NOMO-1 treated with dmso at 0.1 percent for 144 hours (cell line): ENCODE measurements at regions not wholly inside any gene's neighbourhood (a gene's known extent, or its start where the extent isn't known, plus 50 kb on each side); places are given as distances from the start of the nearest gene placed in this dataset.

Source experiments
- DNase-seq: peaks from one replicate; lab custom pipeline; 2025; ENCODE audit not compliant: unreplicated experiment; lab: John Stamatoyannopoulos, UW

DNA sequence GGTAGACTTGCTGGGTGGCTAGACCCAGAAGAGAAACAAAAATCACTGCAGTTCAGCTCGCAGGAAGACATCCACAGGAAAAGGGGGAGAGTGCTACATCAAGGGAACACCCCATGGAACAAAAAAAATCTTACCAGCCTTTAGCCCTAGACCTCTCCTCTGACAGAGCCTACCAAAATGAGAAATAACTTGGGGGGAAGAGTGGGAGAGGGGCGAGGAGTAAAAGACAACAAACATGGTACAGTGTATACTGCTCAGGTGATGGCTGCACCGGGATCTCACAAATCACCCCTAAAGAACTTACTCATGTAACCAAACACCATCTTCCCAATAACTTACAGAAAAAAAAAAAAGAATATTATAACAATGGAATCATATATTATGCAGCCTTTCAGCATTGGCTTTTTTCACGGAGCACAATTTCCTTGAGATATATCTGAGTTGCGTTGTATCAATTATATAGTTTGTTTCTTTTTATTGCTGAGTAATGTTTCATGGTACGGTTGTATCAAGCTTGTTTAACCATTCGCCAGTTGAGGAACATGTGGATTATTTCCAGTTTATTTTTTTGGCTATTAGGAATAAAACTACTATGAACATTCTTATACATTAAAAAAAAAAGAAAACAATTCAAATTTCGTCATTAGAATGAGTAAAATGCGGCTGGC lies 90.9 kb downstream of the ZNF280B start:
- no peak for DNase-seq

GRCh38 chr22:22418163-22418549 lies 90.4 kb downstream of the ZNF280B start:
- no peak for DNase-seq

GRCh38 chr22:22418957-22419356 lies 89.6 kb downstream of the ZNF280B start:
- no peak for DNase-seq

DNA sequence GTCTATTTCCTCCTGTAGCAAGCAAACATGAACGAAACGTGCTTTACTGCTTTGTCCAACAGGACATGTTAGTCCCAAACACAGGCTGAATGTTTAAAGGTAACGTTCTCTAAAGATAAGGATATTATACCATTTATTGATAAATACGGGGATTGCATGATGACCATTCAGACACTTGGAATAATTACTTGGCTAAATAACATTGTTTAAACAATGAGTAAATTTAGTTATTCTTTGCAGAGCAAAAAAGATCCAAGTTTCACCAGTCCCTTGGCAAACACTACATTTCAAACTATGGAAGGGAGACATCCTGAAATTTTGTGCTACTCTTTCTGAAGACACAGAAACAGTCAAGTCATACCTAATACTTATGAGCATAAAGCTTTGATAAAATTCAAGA lies 88.0 kb downstream of the ZNF280B start:
- no peak for DNase-seq

DNA sequence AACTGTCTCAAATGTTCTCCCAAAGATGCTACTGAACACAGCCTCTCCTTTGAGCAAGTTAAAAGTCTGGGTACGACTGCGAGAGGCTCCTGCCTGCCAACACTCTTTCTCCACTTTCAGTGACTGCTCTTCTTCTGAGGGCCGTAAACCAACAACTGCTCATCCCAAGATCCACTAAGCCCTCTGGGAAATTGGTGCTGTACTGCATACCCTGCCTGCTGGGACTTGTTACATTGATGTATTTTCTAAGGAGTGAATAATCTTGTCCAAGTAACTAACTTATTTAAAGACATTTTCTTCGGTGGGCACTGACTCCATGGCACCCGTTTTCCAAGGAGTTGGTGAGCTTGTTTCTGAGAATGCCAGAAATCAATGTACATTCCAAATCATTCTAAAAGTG lies 87.2 kb downstream of the ZNF280B start:
- no peak for DNase-seq

- peak; percentile 9 for DNase-seq
Measured at GRCh38 chr22:22422629-22423112, 85.9 kb downstream of the ZNF280B start.

DNA sequence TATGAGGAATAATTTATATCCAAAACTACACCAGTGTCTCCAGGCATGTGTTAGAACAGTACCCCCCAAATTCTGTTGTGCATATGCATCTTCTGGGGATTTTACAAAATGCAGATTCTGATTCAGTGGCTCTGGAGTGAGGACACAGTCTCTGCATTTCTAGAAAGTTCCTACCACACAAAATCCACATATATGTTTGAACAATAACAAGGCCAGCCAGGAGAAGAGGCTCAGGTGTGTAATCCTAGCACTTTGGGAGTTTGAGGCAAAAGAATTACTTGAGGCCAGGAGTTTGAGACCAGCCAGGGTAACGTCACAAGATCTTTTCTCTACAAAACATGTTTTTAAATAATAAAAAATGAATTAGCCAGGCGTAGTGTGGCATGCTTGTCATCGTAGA lies 84.9 kb downstream of the ZNF280B start:
- DNase-seq, result no peak

- DNase-seq, result no peak
Measured at GRCh38 chr22:22424210-22424800, 84.2 kb downstream of the ZNF280B start.

DNA sequence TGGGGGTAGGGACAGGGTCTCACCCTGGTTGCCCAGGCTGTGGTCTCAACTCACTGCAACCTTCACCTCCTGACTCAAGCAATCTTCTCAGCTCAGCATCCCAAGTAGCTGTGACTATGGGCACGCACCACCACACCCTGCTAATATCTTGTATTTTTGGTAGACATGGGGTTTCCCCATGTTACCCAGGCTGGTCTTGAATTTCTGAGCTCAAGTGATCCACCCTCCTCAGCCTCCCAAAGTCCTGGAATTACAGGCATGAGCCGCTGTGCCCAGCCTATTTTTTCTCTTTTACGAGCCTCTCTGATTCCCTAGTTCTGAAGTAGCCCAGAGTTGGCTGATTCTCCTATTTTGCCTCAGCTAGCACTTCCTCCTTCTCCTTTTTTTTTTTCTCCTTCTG lies 83.6 kb downstream of the ZNF280B start:
- DNase-seq, result no peak

GRCh38 chr22:22425356-22425755 lies 83.2 kb downstream of the ZNF280B start:
- no peak for DNase-seq

DNA sequence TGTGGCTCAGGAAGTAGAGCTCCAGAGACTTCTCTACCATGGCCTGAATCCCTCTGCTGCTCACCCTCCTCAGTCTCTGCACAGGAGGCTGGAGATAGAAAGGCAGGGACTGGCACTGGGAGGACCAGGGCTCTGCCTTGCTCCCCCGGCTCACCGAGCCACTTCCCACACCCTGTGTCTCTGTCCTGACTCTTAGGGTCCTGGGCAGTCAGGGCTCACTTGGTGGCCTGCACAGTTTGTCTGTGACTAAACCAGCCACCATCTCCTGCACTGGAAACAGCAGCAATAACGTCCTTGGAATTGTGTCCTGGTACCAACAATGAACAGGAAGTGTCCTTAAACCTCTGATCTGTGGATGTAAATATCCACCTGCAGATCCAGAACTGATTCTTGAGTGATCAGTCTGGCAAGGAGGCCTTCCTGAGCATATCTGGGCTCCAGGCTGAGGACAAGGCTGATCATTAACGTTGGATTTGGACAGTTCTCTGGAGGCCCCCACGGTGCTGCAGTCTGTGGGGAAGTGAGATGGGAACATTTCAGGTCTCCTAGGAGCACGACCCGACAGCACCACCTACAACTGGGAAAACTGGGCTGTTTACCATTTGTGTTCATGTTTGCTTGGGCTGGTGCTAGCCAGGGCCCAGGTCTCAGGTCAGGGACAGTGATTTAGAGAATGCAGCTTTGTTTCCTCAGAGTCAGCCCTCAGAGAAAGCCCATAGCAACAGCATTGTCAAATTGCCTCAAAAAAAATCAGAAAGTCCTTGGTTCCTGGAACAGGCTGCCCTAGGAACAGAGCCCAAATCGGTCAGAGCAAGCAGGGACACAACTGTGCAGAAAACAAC lies 82.5 kb downstream of the ZNF280B start:
- no peak for DNase-seq

- no peak for DNase-seq
Measured at GRCh38 chr22:22427542-22428065, 80.9 kb downstream of the ZNF280B start.

DNA sequence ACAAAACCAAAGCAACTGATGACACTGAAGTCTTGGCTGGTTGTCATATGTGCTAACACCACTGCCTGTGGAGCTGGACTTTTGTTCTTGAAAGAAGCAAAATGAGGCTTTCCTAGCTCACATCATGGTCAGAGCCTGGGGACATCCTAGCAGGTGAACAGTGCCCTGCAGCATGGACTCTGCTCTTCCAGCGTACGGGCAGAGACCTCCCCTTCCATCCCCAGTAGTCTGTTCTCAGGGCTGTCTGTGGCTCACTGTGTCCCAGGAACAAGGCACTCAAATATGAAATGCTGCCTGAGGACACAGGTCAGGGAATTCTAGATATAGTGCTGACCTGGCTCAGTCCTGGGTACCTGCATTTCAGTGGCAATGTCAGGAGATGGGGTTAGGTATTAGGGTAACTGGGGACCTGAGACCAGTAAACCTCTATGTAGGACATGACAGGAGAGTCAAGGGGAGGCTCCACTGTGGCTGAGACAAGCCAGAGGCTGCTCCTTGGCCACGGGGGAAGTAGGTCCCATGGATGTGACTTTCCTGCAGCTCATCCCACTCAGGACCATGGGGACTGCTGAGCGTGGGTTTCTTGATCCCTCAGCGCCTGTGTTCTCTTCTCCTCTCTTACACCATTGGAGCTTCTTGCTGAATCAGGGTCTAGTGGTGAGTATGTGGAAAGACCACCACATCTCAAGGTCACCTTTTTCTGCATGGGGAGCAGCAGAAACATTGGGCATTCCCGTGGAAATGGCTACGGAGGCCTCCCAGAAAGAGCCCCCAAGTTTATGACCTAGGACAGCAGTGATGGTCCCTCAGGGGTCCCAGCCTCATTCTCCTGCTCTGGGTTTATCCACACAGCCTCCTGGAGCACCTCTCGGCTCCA lies 80.1 kb downstream of the ZNF280B start:
- DNase-seq, result no peak

DNA sequence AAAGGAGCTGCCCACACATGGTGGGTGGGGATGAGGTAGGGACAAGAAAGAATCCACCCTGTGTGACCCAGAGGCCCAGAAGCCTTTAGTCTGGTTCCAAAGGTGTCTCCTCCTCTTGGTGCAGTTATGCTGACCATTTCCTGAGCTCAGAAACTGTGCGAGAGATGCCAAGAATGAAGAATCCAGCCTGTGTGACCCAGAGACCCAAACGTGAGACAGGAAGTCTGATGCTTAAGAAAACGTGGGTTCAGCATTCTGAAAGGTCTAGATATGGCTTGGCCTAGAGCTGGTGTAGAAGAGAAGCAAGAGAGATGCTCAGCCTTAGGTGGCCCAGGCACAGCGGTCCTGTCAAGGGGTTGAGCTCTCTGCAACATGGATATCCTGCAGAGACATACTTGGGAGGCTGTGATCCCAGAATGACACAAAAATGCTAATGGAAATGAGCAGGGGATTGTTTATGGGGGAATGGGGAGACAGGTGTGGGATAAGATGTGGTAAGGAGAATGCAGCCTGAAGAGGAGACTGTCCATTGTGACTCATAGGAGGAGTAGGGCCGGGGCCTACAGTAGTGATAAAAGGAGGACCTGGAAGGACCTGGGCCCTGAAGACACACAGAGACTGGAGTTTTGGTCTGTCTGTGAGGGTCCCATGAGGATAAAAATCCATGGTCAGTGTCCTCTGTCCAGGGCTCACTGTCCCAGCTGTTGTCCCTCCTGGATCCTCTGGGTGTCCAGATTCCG lies 79.0 kb downstream of the ZNF280B start:
- DNase-seq, result no peak

- no peak for DNase-seq
Measured at GRCh38 chr22:22430111-22430820, 78.3 kb downstream of the ZNF280B start.

GRCh38 chr22:22431271-22432220 lies 77.0 kb downstream of the ZNF280B start:
- no peak for DNase-seq

DNA sequence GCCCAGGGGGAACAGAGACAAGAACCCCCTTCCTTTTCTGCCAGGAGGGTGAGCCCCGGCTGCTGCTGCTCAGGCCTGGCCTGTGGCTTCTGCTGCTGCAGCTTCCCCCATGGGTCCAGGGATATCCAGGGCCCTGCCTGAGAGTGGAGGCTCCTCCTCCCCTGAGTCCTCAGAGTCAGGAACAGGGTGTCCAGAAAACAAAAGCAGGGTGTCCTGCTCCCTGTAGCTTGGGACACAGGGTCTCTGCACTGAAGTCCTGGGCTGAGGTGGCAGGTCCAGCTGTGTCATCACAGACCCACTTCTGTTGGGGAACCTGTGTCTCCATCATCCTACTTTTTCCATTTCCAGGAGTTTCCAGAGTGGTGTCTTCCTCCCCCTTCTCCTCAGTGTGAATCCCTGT lies 76.1 kb downstream of the ZNF280B start:
- DNase-seq, result no peak

GRCh38 chr22:22432937-22433336 lies 75.6 kb downstream of the ZNF280B start:
- DNase-seq, result no peak
